BJ (cell line): ENCODE measurements at regions not wholly inside any gene's neighbourhood (a gene's known extent, or its start where the extent isn't known, plus 50 kb on each side); places are given as distances from the start of the nearest gene placed in this dataset.

Experiments
- CTCF ChIA-PET: fragments of 350-600 bp; formaldehyde crosslinking; extraction: SDS; loops from one replicate; lab custom pipeline; 2021; ENCODE audit warnings: antibody characterized with exemption, inconsistent platforms; lab: Yijun Ruan, JAX
- POLR2A ChIA-PET: fragments of 300-600 bp; sonication (Branson Sonifier 250); formaldehyde crosslinking; extraction: SDS; loops from one replicate; lab custom pipeline; 2021; ENCODE audit warnings: antibody characterized with exemption; lab: Charles Lee
- DNase-seq: peaks from one replicate; pipeline ENCODE4 v3.0.0-alpha.2; 2011; ENCODE audit warnings: low read depth
- H3K27me3 ChIP-seq: 2 replicates; pipeline ENCODE4 v1.6.0; 2011; ENCODE audit warnings: low read length; ENCODE audit not compliant: control insufficient read depth, insufficient read depth
- H3K36me3 ChIP-seq: 2 replicates; pipeline ENCODE4 v1.5.1; 2011; ENCODE audit warnings: low read length; ENCODE audit not compliant: control insufficient read depth, insufficient read depth
- H3K4me3 ChIP-seq: 2 replicates; pipeline ENCODE4 v1.5.1; 2011; ENCODE audit warnings: low read depth, mild to moderate bottlenecking, control low read depth, low read length
- TF ChIP-seq, protein P1 (sequence below): IDR thresholded peaks from 2 replicates; pipeline ENCODE4 v1.5.1; 2011; ENCODE audit warnings: low read depth, mild to moderate bottlenecking, control low read depth, inconsistent platforms, low read length, moderate library complexity; ENCODE audit not compliant: insufficient read depth

DNA sequence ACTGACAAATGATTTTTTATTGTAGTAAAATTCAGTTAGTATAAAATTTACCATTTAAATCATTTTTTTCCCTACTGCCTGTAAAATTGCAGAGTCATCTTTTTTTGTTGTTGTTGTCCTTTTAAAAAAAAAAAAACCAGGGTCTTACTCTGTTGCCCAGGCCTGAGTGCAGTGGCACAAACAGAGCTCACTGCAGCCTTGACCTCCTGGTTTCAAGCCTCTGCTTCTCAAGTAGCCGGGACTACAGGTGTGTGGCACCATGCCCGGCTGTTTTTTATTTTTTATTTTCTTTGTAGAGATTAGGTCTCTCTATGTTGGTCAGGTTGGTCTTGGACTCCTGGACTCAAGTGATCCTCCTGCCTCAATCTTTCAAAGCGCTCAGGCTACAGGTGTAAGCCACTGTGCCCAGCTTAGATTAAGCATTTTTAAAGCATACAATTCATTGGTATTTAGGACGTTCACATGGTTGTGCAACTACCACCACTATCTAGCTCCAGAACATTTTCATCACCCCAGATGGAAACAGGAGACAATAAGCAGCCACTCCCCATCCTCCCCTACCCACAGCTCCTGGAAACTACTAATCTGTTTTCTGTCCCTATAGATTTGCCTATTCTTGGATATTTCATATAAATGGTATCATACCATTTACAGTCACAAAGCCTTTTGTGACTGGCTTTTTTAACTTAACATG lies 59.7 kb upstream of the PGRMC2 start:
- Histone ChIP-seq H3K27me3 (no peaks in the 10 kb centered on the region), H3K36me3 (no peaks in the 10 kb centered on the region), H3K4me3 (no peak overlapping the region)
- no peak for DNase-seq
- TF ChIP-seq, protein P1, sequence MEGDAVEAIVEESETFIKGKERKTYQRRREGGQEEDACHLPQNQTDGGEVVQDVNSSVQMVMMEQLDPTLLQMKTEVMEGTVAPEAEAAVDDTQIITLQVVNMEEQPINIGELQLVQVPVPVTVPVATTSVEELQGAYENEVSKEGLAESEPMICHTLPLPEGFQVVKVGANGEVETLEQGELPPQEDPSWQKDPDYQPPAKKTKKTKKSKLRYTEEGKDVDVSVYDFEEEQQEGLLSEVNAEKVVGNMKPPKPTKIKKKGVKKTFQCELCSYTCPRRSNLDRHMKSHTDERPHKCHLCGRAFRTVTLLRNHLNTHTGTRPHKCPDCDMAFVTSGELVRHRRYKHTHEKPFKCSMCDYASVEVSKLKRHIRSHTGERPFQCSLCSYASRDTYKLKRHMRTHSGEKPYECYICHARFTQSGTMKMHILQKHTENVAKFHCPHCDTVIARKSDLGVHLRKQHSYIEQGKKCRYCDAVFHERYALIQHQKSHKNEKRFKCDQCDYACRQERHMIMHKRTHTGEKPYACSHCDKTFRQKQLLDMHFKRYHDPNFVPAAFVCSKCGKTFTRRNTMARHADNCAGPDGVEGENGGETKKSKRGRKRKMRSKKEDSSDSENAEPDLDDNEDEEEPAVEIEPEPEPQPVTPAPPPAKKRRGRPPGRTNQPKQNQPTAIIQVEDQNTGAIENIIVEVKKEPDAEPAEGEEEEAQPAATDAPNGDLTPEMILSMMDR, result no peak
- CTCF ChIA-PET, result no interaction called here
- POLR2A ChIA-PET, result interaction anchor here (0.6 to 1.0 kb wide), 2 partner anchors 8 to 61 kb away, joined by 3 read pairs; no protein-coding TSS in a partner anchor

DNA sequence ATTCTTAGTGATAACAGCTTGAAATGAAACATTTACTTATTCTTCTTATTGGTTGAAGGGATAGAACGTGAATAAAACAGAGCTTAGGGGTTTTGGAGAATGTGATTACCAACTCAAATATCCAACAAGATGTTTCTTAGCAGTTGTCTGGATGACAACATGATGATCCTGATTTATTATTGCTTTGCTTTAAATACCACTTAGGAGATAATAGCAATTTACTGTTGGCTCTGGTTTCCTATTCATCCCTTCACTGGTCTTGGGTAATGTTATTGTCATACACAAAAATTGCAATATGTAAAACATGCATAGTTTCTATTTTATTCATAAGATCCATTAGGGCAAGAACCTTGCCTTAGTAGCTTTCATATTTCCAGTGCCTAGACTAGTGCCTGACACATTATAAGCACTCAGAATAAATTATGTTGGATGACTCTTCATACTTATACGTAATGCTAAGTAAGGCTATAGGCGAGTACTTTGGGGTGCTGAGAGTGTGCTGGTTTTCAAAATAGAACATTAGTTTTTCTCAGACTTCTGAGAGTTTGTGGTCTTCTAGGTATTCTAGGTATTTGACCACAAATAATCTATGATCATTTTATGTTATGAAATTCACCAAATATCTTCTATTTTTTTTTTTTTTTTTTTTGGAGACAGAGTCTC lies 58.6 kb upstream of the PGRMC2 start:
- DNase-seq, result no peak
- Histone ChIP-seq H3K27me3 (no peaks in the 10 kb centered on the region), H3K4me3 (no peak overlapping the region), H3K36me3 (no peaks in the 10 kb centered on the region)
- TF ChIP-seq, protein P1, result no peak
- POLR2A ChIA-PET, result interaction anchor here (0.7 kb wide), 1 partner anchor 12 kb away, joined by 4 read pairs; no protein-coding TSS in a partner anchor
- CTCF ChIA-PET, result interaction anchor here (0.6 kb wide), 1 partner anchor 46 kb away, joined by 3 read pairs; no protein-coding TSS in a partner anchor

DNA sequence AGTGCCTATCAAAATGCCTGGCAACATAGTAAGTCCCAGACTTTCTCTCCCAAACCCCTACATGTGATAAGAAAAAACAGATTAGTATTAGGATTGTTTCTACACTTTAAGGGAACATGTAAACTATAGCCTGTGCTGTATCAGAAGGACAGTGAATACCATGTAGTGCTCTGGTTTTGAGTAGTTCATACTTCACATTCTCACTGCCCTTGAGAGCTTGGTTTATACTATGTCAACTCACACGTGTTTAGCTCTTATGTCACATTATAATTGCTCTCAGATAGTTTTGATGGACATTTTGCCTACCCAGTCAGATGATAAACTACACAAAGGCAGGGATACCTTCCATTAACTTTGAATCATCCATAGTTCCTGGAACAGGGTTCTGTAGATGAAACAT lies 58.0 kb upstream of the PGRMC2 start:
- TF ChIP-seq, protein P1, result no peak
- CTCF ChIA-PET, result interaction anchor here (0.6 kb wide), 2 partner anchors 46 to 356 kb away, joined by 3 read pairs; no protein-coding TSS in a partner anchor
- no peaks in the 10 kb centered on the region for H3K36me3 ChIP-seq
- POLR2A ChIA-PET, result interaction anchor here (0.7 kb wide), 1 partner anchor 12 kb away, joined by 4 read pairs; no protein-coding TSS in a partner anchor
- H3K4me3 ChIP-seq, result no peak overlapping the region
- no peak for DNase-seq
- H3K27me3 ChIP-seq, result no peaks in the 10 kb centered on the region

DNA sequence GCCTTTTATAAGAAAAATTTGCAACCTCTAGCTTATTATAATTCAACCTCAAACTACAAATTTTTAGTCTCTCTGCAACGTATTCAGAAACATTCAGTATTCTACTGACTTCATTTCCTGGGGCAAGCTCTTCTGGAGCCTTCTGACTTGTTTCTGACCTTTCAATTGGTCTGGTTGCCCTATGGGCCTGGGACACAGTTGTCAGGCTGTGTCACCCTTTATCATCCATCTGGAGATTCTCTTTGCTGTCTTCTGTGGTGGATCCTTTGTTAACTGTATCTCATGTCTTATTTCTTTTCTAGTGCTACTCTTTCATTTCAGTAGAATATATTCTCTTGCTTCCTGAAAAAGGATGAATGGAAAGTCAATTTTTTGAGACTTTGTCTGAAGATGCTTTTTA lies 55.1 kb upstream of the PGRMC2 start:
- H3K36me3 ChIP-seq, result no peaks in the 10 kb centered on the region
- no peak for DNase-seq
- ChIA-PET CTCF (no interaction called here), POLR2A (no interaction called here)
- H3K27me3 ChIP-seq, result no peaks in the 10 kb centered on the region
- no peak overlapping the region for H3K4me3 ChIP-seq
- TF ChIP-seq, protein P1, result no peak

DNA sequence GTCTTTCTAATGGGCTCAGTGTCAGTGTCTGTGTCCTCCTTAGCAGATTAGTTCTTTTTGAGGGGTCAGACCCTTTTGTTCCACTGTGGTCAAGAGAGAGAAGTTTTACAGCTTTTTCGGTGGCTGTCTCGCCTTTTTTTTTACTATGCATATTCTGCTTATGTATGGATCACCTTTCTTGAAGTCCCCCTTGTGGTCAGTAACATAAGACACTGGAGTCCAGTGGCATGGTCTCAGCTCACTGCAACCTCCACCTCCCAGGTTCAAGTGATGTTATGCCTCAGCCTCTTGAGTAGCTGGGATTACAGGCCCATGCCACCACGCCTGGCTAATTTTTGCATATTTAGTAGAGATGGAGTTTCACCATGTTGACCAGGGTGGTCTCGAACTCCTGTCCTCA lies 54.0 kb upstream of the PGRMC2 start:
- POLR2A ChIA-PET, result no interaction called here
- Histone ChIP-seq H3K27me3 (no peaks in the 10 kb centered on the region), H3K36me3 (no peaks in the 10 kb centered on the region), H3K4me3 (no peak overlapping the region)
- no peak for DNase-seq
- CTCF ChIA-PET, result interaction anchor here (0.9 kb wide), 1 partner anchor 13 kb away, joined by 3 read pairs; no protein-coding TSS in a partner anchor
- TF ChIP-seq, protein P1, result no peak
